Endothelial cell of umbilical vein (primary cell): ENCODE measurements at regions not wholly inside any gene's neighbourhood (a gene's known extent, or its start where the extent isn't known, plus 50 kb on each side); places are given as distances from the start of the nearest gene placed in this dataset.

Experiments used
- BruUV-seq: library from RNA; stranded (reverse); fragments of 400-500 nt; replicated peaks from 2 replicates; lab custom pipeline; 2021; lab: Mats Ljungman, UMichigan
- CTCF ChIA-PET: fragments of 300-600, 350-600 bp; sonication (Branson Sonifier 250); formaldehyde crosslinking; loops from one replicate; lab custom pipeline; 2021; ENCODE audit warnings: antibody characterized with exemption, inconsistent platforms; lab: Charles Lee
- POLR2A ChIA-PET: fragments of 300-600, 350-600 bp; sonication (Branson Sonifier 250); formaldehyde crosslinking; loops from one replicate; lab custom pipeline; 2021; ENCODE audit warnings: antibody characterized with exemption, inconsistent platforms; lab: Charles Lee
- DNase-seq: peaks from one replicate; pipeline ENCODE4 v3.0.0-alpha.2; 2011; ENCODE audit warnings: low read depth, low spot score
- FAIRE-seq: peaks from 2 replicates; lab custom pipeline; 2011; peaks lifted over from hg19 to GRCh38; lab: Jason Lieb, UNC
- H2AFZ ChIP-seq: 2 replicates; pipeline ENCODE4 v1.6.0; 2012; ENCODE audit warnings: low read depth, low read length, control low read depth, inconsistent platforms
- H3K27ac ChIP-seq: 2 replicates; pipeline ENCODE4 v1.5.1; 2011; ENCODE audit warnings: low read depth, mild to moderate bottlenecking, control low read depth, low read length, moderate library complexity; ENCODE audit not compliant: insufficient read depth
- H3K27me3 ChIP-seq, 2 experiments: 2 replicates each; pipeline versions ENCODE4 v1.6.0 to v1.6.1; 2011; ENCODE audit warnings: low read length in 2 of 2, mixed read lengths in 1 of 2; ENCODE audit not compliant: control insufficient read depth in 2 of 2, insufficient read depth in 2 of 2
- H3K36me3 ChIP-seq, 2 experiments: 2 replicates in 1 of 2; 3 replicates in 1 of 2; pipeline ENCODE4 v1.5.1; 2011; ENCODE audit warnings: low read length in 2 of 2, mild to moderate bottlenecking in 1 of 2, moderate library complexity in 1 of 2; ENCODE audit not compliant: control insufficient read depth in 2 of 2, insufficient read depth in 2 of 2; ENCODE audit errors: extremely low read depth in 1 of 2
- H3K4me1 ChIP-seq: 3 replicates; pipeline ENCODE4 v1.5.1; 2011; ENCODE audit warnings: mild to moderate bottlenecking, low read length; ENCODE audit not compliant: control insufficient read depth, insufficient read depth; ENCODE audit errors: extremely low read depth
- H3K4me2 ChIP-seq: 2 replicates; pipeline ENCODE4 v1.6.1; 2011; ENCODE audit warnings: low read length, control low read depth, mixed read lengths; ENCODE audit not compliant: insufficient read depth
- H3K4me3 ChIP-seq, 3 experiments: fragments of 200-600 bp in 1 of 3; sonication (generic), shearing (Covaris generic) in 1 of 3; replicated peaks in 1 of 3; 2 replicates each; pipeline ENCODE4 v1.5.1; 2011 to 2016; ENCODE audit warnings: control low read depth in 3 of 3, low read length in 3 of 3, mild to moderate bottlenecking in 2 of 3, inconsistent platforms in 1 of 3, low read depth in 1 of 3, moderate library complexity in 1 of 3; ENCODE audit not compliant: insufficient read depth in 1 of 3
- H3K79me2 ChIP-seq: 2 replicates; pipeline ENCODE4 v1.6.0; 2012; ENCODE audit warnings: low read length, inconsistent platforms; ENCODE audit not compliant: control insufficient read depth, insufficient read depth
- H3K9ac ChIP-seq: replicated peaks from 2 replicates; pipeline ENCODE3; 2011; ENCODE audit warnings: low read length, control low read depth; ENCODE audit not compliant: insufficient read depth; ENCODE audit errors: extremely low read depth
- H3K9me1 ChIP-seq: replicated peaks from 3 replicates; pipeline ENCODE4 v1.6.0; 2011; ENCODE audit warnings: mild to moderate bottlenecking, low read length; ENCODE audit not compliant: control insufficient read depth, insufficient read depth; ENCODE audit errors: extremely low read depth
- H3K9me3 ChIP-seq: replicated peaks from 2 replicates; pipeline ENCODE4 v1.5.1; 2012; ENCODE audit warnings: low read length, inconsistent platforms; ENCODE audit not compliant: control insufficient read depth, insufficient read depth
- H4K20me1 ChIP-seq: replicated peaks from 2 replicates; pipeline ENCODE3; 2011; ENCODE audit warnings: mild to moderate bottlenecking, low read length; ENCODE audit not compliant: control insufficient read depth, insufficient read depth; ENCODE audit errors: extremely low read depth
- CTCF ChIP-seq, 2 donors: IDR thresholded peaks; 1 replicate in 1 of 2; 2 replicates in 1 of 2; pipeline ENCODE4 v1.5.1; 2011; ENCODE audit warnings: low read length in 2 of 2, mild to moderate bottlenecking in 2 of 2, moderate library complexity in 2 of 2, control low read depth in 1 of 2, inconsistent platforms in 1 of 2, low read depth in 1 of 2; ENCODE audit not compliant: insufficient read depth in 1 of 2; ENCODE audit errors: extremely low read depth in 1 of 2
- EZH2 ChIP-seq: IDR thresholded peaks from 2 replicates; pipeline ENCODE4 v1.6.1; 2012; ENCODE audit warnings: borderline replicate concordance, low read depth, mild to moderate bottlenecking, moderate library complexity, low read length, inconsistent platforms; ENCODE audit not compliant: severe bottlenecking
- FOS ChIP-seq: IDR thresholded peaks from 2 replicates; pipeline ENCODE4 v1.6.1; 2011; ENCODE audit warnings: mild to moderate bottlenecking, low read length, moderate library complexity, borderline replicate concordance; ENCODE audit not compliant: insufficient read depth
- GATA2 ChIP-seq: IDR thresholded peaks from 2 replicates; pipeline ENCODE4 v1.7.0; 2011; ENCODE audit warnings: low read depth, mild to moderate bottlenecking, moderate library complexity, mixed read lengths, low read length; ENCODE audit not compliant: insufficient read length, insufficient read depth
- JUN ChIP-seq: IDR thresholded peaks from 2 replicates; pipeline ENCODE4 v1.6.1; 2011; ENCODE audit warnings: borderline replicate concordance, low read depth; ENCODE audit not compliant: insufficient read length, insufficient read depth
- MAX ChIP-seq: IDR thresholded peaks from 2 replicates; pipeline ENCODE4 v1.6.1; 2011; ENCODE audit not compliant: insufficient read depth, insufficient read length
- MYC ChIP-seq: IDR thresholded peaks from one replicate; pipeline ENCODE4 v1.6.1; 2011; ENCODE audit warnings: mild to moderate bottlenecking, low read depth, low read length
- POLR2A ChIP-seq: IDR thresholded peaks from 2 replicates; pipeline ENCODE4 v1.6.1; 2012; ENCODE audit warnings: low read depth, mild to moderate bottlenecking, control low read depth, low read length
- POLR2AphosphoS5 ChIP-seq: IDR thresholded peaks from 2 replicates; pipeline ENCODE4 v1.6.1; 2012; ENCODE audit warnings: low read depth, mild to moderate bottlenecking, control low read depth, low read length, moderate library complexity; ENCODE audit not compliant: insufficient read depth
- dilution Hi-C: fragments of 300-500 bp; cut with MboI; formaldehyde crosslinking; loops from one replicate; pipeline ENCODE4 v1.15.0; 2019; ENCODE audit warnings: low sequenced_read_pairs; ENCODE audit not compliant: extremely low pct_ligation_motif_present
- intact Hi-C: fragments of 100-400 bp; cut with micrococcal nuclease; formaldehyde crosslinking; loops from one replicate; pipeline ENCODE4 v1.10.0; 2022

GRCh38 chr13:85551012-85551411 is 248.2 kb downstream of the SLITRK6 start:
- Histone ChIP-seq H2AFZ (no peak overlapping the region), H3K9me3 (peaks cover 7% of the 10 kb centered on the region), H3K79me2 (no peaks in the 10 kb centered on the region), H3K27me3 (no peaks in the 10 kb centered on the region), H3K9ac (no peak overlapping the region), H3K4me2 (no peak overlapping the region), H4K20me1 (no peaks in the 10 kb centered on the region), H3K4me3 (no peak overlapping the region), H3K36me3 (no peaks in the 10 kb centered on the region), H3K4me1 (no peaks in the 10 kb centered on the region), H3K9me1 (no peaks in the 10 kb centered on the region), H3K27ac (no peak overlapping the region)
- FAIRE-seq (no peak), DNase-seq (no peak)
- ChIA-PET POLR2A (no interaction called here), CTCF (no interaction called here)
- dilution Hi-C loops, result no loop called here
- no TSS peak for BruUV-seq
- TF ChIP-seq POLR2A, result no peak
- no peak for TF ChIP-seq CTCF (IDR thresholded peaks at IDR 0.05; ENCODE audit: extremely low read depth in 1 of 2, insufficient read depth in 1 of 2, low read depth in 1 of 2, low read length in 2 of 2)
- no peak for TF ChIP-seq MYC
- TF ChIP-seq POLR2AphosphoS5, result no peak
- no peak for TF ChIP-seq MAX
- no peak for TF ChIP-seq GATA2
- TF ChIP-seq FOS, result no peak
- TF ChIP-seq EZH2, result no peak
- no peak for TF ChIP-seq JUN
- intact Hi-C loops, result no loop called here
